Kidney (tissue), 13 donors: ENCODE measurements at regions not wholly inside any gene's neighbourhood (a gene's known extent, or its start where the extent isn't known, plus 50 kb on each side); places are given as distances from the start of the nearest gene placed in this dataset.

Experiments used
- DNase-seq, 5 donors: peaks; one replicate each; pipeline ENCODE4 v3.0.0-alpha.2; 2013 to 2020
- FAIRE-seq: peaks from 2 replicates; lab custom pipeline; 2012; peaks lifted over from hg19 to GRCh38; lab: Jason Lieb, UNC
- H3K27ac ChIP-seq, 2 donors: one replicate each; pipeline ENCODE4 v1.7.0; 2013; ENCODE audit warnings: low read depth in 2 of 2, low read length in 2 of 2, inconsistent platforms in 1 of 2
- H3K27me3 ChIP-seq: one replicate; pipeline ENCODE4 v1.7.1; 2013; ENCODE audit warnings: low read length, inconsistent platforms; ENCODE audit not compliant: control insufficient read depth, insufficient read depth
- H3K36me3 ChIP-seq, 3 donors: one replicate each; pipeline versions ENCODE4 v1.7.0 to v1.7.1; 2013; ENCODE audit warnings: low read length in 3 of 3, control low read depth in 1 of 3, inconsistent platforms in 1 of 3; ENCODE audit not compliant: insufficient read depth in 3 of 3, control insufficient read depth in 2 of 3
- H3K4me1 ChIP-seq, 3 donors: one replicate each; pipeline versions ENCODE4 v1.7.0 to v1.7.1; 2013; ENCODE audit warnings: low read length in 3 of 3, inconsistent platforms in 1 of 3, low read depth in 1 of 3; ENCODE audit not compliant: control insufficient read depth in 2 of 3, insufficient read depth in 2 of 3
- H3K4me3 ChIP-seq, 3 donors: one replicate each; pipeline versions ENCODE4 v1.7.0 to v1.8.1; 2013; ENCODE audit warnings: low read length in 3 of 3, control low read depth in 1 of 3, inconsistent platforms in 1 of 3
- H3K9ac ChIP-seq, 3 donors: one replicate each; pipeline versions ENCODE4 v1.7.0 to v1.7.1; 2013; ENCODE audit warnings: low read length in 3 of 3, control low read depth in 1 of 3, inconsistent platforms in 1 of 3
- H3K9me3 ChIP-seq, 3 donors: one replicate each; pipeline versions ENCODE4 v1.7.0 to v1.7.1; 2013; ENCODE audit warnings: low read length in 3 of 3, control low read depth in 1 of 3, inconsistent platforms in 1 of 3; ENCODE audit not compliant: control insufficient read depth in 2 of 3, insufficient read depth in 1 of 3
- intact Hi-C: fragments of 100-400 bp; cut with DNase I; formaldehyde crosslinking; loops from one replicate; pipeline ENCODE4 v1.11.1; 2022
- TF ChIP-seq, protein P1 (sequence below): IDR thresholded peaks from 3 replicates; pipeline ENCODE4 v1.5.1; 2012; ENCODE audit warnings: mild to moderate bottlenecking, moderate library complexity, borderline replicate concordance; ENCODE audit not compliant: insufficient read depth; ENCODE audit errors: extremely low read depth
- donor health status: control.
- donor health status: control.
- donor health status: control.
- donor health status: control.
- donor health status: control.
- donor health status: DM: yes; HTN: yes; CAD: no.
- donor health status: Normal renal cell carcinoma (clear cell type).

DNA sequence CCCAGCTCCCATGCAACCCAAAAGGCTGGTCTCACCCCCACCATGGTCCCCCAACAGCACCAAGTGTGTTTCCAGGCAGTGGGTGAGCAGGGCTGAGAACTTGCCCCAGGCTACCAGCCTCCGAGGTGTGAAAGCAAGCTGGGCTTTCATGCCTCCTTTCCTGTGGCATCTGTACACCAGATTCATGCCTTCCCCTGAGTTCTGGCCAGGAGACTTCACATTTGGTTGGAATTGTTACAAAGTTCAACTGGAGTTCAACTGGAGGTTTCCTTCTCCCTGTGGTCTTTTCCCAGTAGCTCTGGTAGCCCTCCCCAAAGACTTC, 77.6 kb upstream of the RAB40AL start:
- Histone ChIP-seq H3K4me3 (no peak overlapping the region), H3K27me3 (no peaks in the 10 kb centered on the region), H3K27ac (no peak overlapping the region), H3K9ac (no peak overlapping the region), H3K4me1 (no peaks in the 10 kb centered on the region), H3K9me3 (no peaks in the 10 kb centered on the region), H3K36me3 (no peaks in the 10 kb centered on the region)
- intact Hi-C loops: no loop called here
- TF ChIP-seq, protein P1, sequence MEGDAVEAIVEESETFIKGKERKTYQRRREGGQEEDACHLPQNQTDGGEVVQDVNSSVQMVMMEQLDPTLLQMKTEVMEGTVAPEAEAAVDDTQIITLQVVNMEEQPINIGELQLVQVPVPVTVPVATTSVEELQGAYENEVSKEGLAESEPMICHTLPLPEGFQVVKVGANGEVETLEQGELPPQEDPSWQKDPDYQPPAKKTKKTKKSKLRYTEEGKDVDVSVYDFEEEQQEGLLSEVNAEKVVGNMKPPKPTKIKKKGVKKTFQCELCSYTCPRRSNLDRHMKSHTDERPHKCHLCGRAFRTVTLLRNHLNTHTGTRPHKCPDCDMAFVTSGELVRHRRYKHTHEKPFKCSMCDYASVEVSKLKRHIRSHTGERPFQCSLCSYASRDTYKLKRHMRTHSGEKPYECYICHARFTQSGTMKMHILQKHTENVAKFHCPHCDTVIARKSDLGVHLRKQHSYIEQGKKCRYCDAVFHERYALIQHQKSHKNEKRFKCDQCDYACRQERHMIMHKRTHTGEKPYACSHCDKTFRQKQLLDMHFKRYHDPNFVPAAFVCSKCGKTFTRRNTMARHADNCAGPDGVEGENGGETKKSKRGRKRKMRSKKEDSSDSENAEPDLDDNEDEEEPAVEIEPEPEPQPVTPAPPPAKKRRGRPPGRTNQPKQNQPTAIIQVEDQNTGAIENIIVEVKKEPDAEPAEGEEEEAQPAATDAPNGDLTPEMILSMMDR: no peak
- DNase-seq: no peak
- no peak for FAIRE-seq

DNA sequence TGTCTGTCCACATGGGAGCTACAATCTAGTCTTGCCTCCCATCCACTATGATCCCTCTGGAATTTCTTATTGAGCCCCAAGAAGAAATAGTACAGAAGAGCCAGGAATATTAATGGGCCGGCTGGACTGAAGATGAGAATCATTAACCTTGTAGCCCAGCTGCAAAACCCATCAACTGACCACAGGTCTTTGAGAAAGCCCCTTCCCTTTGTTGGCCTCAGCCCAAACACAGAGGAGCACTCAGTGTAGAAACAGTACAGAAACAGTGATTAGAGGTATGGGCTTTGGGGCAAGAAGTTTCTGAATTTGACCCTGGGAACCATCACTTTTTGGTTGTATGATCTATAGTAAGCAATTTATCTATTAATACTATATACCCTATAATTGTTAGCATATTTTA, 76.8 kb upstream of the RAB40AL start:
- FAIRE-seq (no peak), DNase-seq (no peak)
- no peaks in the 10 kb centered on the region for H3K27me3 ChIP-seq
- no peak overlapping the region for H3K27ac ChIP-seq
- intact Hi-C loops: no loop called here
- no peak overlapping the region for H3K4me3 ChIP-seq
- TF ChIP-seq, protein P1: no peak
- no peaks in the 10 kb centered on the region for H3K9me3 ChIP-seq
- no peak overlapping the region for H3K9ac ChIP-seq
- H3K4me1 ChIP-seq: no peaks in the 10 kb centered on the region
- no peaks in the 10 kb centered on the region for H3K36me3 ChIP-seq

DNA sequence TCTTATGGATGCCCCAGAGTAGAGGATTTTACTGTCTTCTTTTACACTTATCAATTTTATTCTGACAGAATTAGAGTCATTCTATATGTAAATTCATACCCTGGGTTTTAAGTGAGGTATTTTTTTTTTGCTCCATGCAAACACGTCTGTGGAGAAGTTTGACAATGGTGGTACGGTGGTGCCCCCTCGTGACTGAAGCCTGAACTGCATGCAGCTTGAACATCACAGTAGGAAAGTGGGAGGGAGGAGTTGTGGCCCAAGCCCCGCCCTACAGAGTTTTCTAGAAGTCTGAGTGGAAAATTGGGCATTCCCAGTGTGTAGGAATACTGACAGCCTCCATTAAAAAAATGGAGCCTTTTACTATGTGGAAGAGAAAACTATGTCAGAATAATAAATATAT, 73.3 kb upstream of the RAB40AL start:
- FAIRE-seq (peak; percentile 97), DNase-seq (peak; percentile 80 to 87 (median 84))
- Histone ChIP-seq H3K4me3 (no peak overlapping the region), H3K4me1 (no peaks in the 10 kb centered on the region), H3K9ac (no peak overlapping the region), H3K27ac (no peak overlapping the region), H3K9me3 (no peaks in the 10 kb centered on the region), H3K27me3 (no peaks in the 10 kb centered on the region), H3K36me3 (no peaks in the 10 kb centered on the region)
- TF ChIP-seq, protein P1: peak; percentile 81
- intact Hi-C loops: no loop called here

DNA sequence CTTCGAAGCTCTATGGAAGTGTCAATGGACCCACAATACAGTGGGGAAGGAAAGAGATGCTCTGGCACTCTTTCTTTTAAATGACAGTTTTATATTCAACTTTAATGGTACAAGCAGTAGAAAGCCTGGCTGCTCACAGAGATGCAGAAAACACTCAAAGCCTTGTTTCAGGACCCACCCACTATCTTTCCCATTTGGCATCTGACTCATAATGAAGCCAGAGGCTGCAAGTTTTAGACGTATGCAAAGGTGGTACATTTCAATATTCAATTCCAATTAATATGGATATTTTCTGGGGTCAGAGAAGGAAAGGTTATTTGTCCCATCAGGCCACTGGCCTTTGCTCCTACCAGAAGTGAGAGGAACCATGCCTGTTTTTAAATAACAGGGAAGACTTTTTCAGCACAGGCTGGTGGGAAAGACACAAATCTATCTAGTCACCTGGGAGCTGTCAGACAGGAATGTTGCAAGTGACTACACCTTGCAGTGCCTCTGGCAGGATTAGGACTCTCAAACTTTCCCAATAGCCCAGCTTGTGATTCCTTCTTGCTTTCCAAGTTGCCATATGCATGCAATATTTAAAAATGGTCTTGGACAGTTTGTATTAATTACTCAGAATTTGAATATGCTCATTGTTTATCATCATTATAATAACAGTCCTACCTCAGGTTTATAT, 70.0 kb upstream of the RAB40AL start:
- TF ChIP-seq, protein P1: no peak
- no peaks in the 10 kb centered on the region for H3K4me1 ChIP-seq
- no peak overlapping the region for H3K9ac ChIP-seq
- no peaks in the 10 kb centered on the region for H3K36me3 ChIP-seq
- no peaks in the 10 kb centered on the region for H3K27me3 ChIP-seq
- H3K9me3 ChIP-seq: no peaks in the 10 kb centered on the region
- FAIRE-seq (no peak), DNase-seq (no peak)
- no peak overlapping the region for H3K4me3 ChIP-seq
- intact Hi-C loops: no loop called here
- H3K27ac ChIP-seq: no peak overlapping the region
